HG03066 (cell line): ENCODE measurements at regions not wholly inside any gene's neighbourhood (a gene's known extent, or its start where the extent isn't known, plus 50 kb on each side); places are given as distances from the start of the nearest gene placed in this dataset.

Experiments used
- ATAC-seq: cut with Tn5 transposase; IDR thresholded peaks from one replicate; pipeline ENCODE4 v1.9.1; 2021; ENCODE audit warnings: low read depth; ENCODE audit not compliant: unreplicated experiment

GRCh38 chr1:221439747-221440501 is 302.0 kb downstream of the DUSP10 start:
- no peak for ATAC-seq

DNA sequence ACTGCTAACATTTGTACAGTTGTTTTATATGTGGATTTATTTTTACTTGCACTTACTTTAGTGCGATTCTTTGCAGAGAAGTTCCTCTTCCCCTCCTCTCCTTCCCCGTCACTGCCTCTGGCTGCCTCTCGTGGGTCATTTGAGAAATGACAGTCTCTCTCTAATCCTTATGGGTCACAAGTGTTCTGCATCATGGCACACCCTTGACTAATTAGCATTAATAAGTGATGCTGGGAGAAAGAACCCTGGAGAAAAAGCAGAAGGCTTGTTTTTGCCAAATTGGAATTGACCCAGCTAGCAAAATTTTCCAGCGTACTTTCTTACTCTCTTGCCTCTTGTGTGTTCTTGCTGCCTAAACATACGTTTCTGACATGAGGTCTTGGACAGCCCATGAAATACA is 301.2 kb downstream of the DUSP10 start:
- no peak for ATAC-seq

DNA sequence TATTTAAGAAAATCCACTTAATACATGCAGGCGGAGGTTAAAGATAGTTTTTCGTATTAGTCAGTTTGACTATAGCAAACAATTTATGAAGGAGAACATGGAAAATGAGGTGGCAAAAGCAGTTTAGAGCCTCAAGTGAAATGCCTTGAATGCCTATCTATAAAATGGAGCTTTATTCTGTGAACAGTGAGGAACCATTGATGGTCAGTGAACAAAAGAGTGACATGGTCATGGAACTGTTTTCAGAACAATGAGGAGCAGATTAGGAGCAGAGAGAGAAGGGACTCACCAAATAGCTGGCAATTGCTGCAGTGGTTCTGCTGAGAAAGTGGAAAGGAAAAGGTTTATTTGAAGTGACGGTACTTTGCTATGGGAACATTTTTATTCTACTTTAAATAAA is 299.8 kb downstream of the DUSP10 start:
- ATAC-seq: no peak

GRCh38 chr1:221444346-221444745 is 297.5 kb downstream of the DUSP10 start:
- ATAC-seq: no peak

- ATAC-seq: no peak
These were observed 293.2 kb downstream of the DUSP10 start for GRCh38 chr1:221448585-221449175.

DNA sequence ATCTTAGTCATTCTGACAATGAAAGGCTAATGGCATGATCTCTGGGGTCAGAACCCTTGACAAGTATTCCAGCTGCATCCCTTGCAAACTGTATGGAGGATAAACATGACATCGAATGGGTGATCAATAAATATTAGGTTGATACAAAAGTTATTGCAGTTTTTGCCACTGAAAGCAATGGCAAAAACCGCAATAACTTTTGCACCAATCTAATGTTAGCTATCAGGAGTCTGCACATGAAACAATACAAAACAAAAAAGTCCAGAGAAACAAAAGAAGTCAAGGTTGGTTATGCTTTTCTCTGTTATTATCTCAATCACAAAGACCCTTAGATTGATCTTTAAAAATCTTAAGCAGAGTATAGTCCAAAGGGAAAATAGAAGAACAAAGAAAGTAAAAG is 292.7 kb downstream of the DUSP10 start:
- ATAC-seq: no peak

- no peak for ATAC-seq
These were observed 292.0 kb downstream of the DUSP10 start for GRCh38 chr1:221449801-221450470.

DNA sequence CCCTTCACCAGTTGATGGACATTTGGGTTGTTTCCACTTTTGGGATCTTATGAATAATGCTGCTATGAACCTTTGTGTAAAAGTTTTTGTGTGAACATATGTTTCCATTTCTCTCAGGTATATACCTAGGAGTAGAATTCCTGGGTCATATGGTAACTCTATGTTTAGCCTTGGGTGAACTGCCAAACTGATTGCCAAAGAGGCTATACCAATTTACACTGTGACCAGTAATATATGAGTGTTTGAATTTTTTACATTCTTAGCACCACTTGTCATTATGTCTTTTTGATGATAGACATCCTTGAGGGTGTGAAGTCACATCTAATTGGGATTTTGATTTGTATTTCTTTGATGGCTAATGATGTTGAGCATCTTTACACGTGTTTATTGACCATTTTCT is 290.1 kb downstream of the DUSP10 start:
- ATAC-seq: no peak

DNA sequence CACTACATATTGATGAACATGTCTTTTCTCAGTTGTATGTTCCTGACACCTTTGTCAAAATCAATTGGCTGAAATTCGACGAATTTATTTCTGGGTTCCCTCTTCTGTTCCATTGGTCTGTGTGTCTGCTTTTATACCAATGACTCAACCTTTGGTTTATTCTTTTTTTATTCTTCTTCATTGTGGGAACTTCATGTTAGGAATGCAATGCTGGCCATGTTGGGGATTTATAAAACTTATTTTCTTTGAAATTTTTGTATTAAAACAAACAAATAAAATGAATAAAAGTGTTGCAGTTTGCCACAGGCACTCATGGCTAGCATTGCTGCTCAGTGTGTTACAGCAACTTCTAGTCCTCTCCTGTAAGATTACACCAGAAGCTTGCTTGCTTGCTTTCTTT is 287.8 kb downstream of the DUSP10 start:
- no peak for ATAC-seq

DNA sequence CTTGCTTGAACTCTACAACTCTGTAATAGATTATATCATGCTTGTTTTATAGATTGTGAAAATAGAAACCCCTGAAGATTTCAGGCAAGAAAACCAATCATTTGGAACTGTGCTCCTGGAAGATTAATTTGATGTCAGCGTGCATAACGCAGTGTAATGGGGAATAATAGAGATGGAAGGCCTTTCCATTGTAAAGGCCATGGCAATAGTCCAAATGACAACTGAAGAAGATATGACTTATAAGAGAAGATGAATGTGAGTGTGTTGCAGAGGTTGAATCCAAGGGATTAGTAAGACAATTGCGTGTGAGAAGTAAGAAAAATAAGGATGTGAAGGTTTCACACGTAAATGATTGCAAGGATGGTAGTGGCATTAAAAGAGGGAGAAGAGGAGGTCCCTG is 285.0 kb downstream of the DUSP10 start:
- ATAC-seq: no peak

DNA sequence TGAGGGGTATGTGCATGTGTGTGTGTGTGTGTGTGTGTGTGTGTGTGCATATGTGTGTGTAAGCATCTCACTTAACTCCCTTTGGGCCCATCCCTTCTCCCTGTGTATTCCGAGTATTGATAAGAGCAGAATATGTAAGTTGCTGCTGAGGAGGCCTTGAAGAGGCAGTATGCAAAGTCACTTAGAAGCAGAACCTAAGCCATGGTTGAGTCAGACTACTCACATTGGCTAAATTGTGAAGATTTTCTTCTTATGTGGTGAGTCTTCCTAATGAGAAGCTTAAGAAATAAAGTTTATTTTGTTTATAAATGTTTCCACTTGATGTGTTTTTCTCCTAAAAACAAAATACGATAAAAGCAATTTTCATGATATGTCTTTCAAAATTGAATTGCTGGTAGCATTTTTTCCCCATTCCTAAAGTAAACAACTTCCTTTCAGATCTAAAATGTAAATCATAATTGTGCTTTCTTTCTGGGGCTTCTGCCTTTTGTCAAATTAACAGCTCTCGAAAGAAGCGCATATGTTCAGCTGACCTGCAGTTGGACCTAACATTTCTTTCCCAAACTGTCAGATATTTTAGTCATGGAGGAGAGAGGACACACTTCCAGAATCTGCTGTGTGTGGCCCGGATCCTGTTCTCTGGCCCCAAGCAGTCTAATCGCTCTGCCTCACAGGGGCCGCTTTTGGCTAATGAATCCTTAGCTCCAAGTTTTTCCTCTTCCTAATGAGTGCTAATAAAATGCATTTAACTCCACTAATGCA is 284.0 kb downstream of the DUSP10 start:
- ATAC-seq: no peak

- ATAC-seq: no peak
These were observed 283.3 kb downstream of the DUSP10 start for GRCh38 chr1:221458447-221459156.

DNA sequence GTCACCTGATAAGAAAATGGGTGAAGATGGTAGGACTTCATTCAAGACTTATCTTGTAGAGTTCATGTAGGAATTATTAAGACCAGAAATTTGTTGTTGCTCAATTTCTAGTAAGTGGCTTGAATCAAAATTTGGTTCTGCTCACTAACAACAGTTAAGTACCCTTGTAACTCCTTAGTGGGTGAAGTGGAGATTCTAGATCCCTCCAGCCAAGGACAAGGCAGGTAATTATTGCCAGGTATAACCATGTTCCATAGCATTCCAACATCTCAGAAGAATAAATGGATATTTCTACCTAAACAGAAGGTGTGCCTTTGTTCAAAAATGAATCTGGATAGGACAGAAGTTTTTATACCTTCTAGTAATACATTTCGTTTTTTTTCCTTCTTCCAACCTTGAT is 282.3 kb downstream of the DUSP10 start:
- no peak for ATAC-seq

- no peak for ATAC-seq
These were observed 279.5 kb downstream of the DUSP10 start for GRCh38 chr1:221462345-221462744.

DNA sequence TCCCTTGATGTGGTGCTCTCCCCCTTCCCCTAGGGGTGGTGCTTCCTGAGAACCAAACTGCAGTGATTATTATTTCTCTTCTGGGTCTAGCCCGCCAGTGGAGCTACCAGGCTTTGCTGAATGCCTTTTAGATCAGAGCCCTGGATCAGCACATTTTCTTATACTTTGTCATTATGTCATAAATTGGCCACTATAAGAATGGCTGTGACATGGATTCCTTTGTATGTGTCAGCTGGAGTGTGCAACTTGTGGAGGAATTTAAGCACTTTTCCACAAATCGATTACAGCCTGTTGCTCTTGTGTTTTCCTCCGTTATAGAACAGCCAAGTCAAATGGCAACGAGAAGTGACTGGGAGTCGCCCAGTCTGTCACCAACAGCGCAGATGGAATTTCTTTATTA is 273.3 kb downstream of the DUSP10 start:
- no peak for ATAC-seq

DNA sequence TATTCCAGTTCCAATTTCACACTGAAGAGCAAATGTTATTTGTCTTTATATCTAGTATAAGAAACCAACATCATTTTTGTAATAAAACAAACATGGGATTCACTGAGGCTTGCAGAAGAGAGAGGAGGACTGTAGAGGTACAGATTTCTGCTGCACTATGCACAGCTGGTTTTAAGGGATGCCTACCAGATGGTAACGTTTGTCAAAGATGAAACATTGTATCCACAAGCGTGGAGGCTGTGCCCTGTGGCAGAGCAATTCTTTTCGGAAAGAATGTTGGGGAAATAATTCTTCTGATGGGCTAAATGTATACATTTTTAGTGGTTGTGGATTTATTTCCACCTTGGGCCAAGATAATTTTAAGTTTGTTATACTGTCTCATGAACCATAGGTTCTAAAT is 272.4 kb downstream of the DUSP10 start:
- no peak for ATAC-seq

- ATAC-seq: no peak
These were observed 271.7 kb downstream of the DUSP10 start for GRCh38 chr1:221470000-221470698.

DNA sequence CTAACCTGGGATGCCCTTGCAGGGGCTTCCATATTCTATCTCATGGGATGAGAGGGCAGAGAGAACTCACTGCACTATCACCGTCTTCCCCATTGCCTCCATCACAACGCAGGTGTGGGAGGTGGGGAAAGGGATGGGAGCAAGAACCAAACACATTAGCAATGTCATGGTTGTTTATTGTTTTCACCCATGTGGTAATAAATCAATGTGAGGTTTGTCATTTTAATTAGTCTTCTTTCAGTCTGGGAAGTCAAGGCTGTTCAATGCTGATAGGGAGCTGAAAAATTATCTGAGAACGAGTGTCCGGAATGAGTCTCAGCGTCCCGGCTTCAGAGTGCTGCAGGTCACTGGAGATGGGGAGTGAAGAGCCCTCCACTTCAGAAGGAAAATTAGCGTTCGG is 268.5 kb downstream of the DUSP10 start:
- no peak for ATAC-seq

DNA sequence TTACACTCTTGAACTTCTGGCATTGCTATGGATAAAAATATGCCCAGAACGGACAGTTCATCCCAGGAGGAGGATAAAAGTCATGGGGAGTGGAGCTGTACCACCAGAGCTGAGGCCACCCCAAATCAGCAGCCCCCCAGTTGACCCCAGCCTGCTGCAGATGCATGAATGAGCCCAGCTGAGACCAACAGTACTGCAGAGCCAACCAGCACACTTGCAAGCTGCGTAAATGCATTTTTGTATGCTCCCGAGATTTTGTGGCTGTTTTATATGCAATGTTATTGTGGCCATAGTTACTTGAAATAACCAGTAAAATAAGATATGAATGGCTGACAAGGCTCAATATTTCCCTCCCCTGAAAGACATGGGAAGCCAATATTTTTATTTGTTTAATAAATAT is 264.6 kb downstream of the DUSP10 start:
- no peak for ATAC-seq
